Left forelimb (tissue), 1 donor: ENCODE measurements at regions not wholly inside any gene's neighbourhood (a gene's known extent, or its start where the extent isn't known, plus 50 kb on each side); places are given as distances from the start of the nearest gene placed in this dataset.

Experiments used
- DNase-seq: peaks from one replicate; pipeline ENCODE4 v3.0.0-alpha.2; 2018; ENCODE audit warnings: low spot score

DNA sequence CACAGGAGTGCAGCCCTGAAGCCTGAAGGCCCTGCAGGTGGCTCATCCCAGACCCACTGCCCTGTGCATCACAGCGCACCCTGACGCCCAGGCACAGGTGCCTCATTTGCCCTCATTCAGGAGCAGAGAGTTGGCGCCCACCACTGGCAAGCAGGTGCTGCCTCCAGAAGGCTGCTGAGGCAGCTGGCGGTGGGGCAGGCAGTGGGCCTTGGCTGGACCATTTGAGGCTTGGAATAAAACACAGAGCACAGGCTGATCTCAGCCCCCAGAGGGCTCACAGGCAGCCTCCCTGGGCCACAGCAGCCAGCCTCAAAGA is 1151.9 kb downstream of the BRD1 start:
- no peak for DNase-seq

- DNase-seq, result no peak
Measured at GRCh38 chr22:48675141-48675829, 1152.4 kb downstream of the BRD1 start.

- no peak for DNase-seq
Measured at GRCh38 chr22:48673806-48674500, 1153.7 kb downstream of the BRD1 start.

DNA sequence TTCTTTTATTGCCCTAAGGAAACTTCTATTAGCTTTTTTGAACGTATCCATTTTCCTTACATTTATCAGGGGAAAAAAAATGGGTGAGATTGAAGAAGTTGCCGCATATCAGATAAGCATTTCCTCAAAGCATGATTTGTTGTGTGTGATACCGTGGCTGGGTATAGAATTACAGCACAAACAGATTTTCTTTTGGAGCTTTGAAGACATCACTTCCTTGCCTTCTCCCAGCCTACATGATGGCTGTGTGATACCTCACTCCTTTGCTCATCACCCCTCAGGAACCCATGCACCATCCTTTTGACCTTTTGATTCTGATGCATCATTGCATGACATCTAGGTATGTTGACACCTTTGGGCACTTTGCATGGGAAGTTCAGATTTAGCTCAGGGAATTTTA is 1155.3 kb downstream of the BRD1 start:
- DNase-seq, result no peak

- no peak for DNase-seq
Measured at GRCh38 chr22:48670731-48671130, 1156.9 kb downstream of the BRD1 start.

GRCh38 chr22:48669986-48670716 is 1157.5 kb downstream of the BRD1 start:
- DNase-seq, result no peak

GRCh38 chr22:48669226-48669625 is 1158.4 kb downstream of the BRD1 start:
- DNase-seq, result no peak

DNA sequence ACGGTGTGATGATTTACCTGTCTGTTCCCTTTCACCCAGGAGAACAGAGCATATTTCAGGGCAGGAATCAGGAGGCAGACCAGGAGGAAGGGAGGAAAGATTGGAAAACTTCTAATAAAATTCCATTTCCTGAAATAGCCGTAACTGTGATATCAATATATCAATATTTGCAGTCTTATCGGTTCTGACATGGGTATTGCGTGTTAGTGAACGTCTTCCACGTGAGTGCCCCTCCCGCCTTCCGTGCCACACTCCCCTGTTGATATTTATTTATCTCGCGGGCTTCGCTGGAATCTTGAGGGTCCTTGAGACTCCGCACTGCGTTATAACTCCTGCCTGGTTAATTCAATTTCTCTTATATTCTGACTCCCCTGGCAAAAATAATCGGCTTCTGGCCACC is 1160.4 kb downstream of the BRD1 start:
- no peak for DNase-seq

- DNase-seq, result no peak
Measured at GRCh38 chr22:48666620-48667019, 1161.1 kb downstream of the BRD1 start.

DNA sequence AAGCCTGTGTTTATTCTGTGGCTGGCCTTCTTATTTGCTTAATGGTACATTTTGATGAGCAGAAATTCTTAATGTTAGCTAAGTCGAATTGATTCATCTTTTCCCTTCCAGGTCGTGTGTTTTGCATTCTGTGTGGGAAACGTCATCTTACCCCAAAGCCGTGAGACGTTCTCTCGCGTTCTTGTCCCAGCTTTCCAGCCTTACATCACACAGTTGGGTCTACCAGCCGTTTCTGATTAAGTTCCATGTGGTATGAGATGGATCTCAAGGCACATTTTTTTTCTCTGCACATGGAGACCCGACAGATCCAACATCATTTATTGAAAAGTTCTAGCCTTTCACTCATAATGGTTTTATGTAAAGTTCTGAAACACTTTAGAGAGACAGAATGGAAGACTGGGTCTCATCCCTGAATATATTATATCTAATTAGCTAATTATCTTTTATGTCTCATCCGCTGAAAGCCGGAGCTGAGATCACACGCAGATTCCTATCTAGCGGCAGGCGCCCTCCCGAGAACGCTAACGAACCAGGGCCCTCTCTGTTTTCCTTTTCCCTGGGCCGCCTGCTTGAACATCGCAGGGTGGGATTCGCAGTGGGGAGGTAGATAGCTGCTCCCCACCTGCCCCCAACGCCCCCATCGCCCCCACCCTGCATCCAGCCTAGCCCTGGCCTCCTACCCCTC is 1162.2 kb downstream of the BRD1 start:
- DNase-seq, result no peak

DNA sequence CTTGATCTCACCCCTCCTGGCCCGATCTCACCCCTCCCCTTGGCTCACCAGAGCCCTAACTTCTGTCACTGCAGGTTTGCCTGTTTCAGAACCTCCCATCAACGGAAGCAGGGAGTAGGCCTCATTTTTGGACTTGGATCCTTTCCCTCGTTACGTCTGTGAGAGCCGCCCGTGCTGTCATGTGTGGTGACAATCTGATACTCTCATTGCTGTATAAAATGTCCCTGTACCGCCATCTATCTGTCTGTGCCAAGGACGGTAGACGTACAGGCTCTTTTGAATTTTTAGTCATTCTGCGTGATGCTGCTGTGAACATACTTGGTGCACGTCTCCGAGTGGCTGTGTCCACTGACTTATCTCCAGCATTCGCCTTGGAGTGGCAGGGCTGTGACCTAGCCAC is 1163.1 kb downstream of the BRD1 start:
- DNase-seq, result no peak

DNA sequence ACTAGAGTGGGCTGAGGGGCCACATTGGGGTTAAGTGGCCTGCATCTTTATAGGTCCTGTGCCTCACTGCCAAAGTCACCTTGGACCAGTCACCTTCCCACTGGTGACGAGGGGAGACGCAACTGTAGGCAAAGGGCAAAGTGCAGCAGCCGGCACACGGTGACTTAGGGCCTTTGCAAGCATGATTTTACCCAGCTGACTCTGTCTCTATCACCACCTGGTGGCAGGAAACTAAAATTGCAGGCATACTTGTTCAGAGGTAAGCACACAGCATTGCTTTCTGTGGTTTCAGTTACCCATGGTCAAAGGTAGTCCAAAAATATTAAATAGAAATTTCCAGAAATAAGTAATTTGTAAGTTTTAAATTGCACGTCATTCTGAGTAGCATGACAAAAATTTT is 1164.4 kb downstream of the BRD1 start:
- DNase-seq, result no peak

DNA sequence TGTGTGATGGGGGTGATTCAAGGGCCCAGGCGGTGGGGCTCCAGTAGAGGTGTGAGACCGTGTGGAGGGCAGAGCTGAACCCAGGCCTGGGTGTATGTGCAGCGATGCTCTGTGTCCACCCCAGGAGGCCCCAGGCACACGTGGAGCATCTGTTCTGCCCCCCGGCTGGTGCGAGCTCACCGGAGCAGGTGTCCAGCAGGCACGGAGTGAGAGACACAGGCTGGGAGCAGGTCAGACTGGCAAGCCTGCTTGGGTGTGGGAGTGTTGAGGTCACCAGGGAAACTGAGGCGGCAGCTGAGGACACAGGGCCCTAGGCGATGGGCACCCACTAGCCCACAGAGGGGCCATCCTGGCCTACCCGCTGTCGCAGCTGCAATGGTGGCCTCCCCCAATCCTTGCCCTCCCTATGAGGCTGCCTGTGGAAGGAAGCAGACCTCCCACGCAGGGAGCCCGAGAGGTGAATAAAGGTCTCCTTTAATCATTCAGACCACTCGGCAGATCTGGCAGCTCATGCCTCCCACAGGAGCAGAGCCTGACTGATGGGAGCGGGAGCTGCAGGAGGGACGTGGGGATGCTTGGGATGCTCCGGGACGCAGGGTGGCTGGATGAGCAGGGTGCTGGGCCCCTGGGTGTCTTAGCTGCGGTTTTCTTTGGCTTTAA is 1165.1 kb downstream of the BRD1 start:
- DNase-seq, result no peak

- no peak for DNase-seq
Measured at GRCh38 chr22:48661984-48662383, 1165.7 kb downstream of the BRD1 start.

GRCh38 chr22:48660790-48661740 is 1166.6 kb downstream of the BRD1 start:
- no peak for DNase-seq

DNA sequence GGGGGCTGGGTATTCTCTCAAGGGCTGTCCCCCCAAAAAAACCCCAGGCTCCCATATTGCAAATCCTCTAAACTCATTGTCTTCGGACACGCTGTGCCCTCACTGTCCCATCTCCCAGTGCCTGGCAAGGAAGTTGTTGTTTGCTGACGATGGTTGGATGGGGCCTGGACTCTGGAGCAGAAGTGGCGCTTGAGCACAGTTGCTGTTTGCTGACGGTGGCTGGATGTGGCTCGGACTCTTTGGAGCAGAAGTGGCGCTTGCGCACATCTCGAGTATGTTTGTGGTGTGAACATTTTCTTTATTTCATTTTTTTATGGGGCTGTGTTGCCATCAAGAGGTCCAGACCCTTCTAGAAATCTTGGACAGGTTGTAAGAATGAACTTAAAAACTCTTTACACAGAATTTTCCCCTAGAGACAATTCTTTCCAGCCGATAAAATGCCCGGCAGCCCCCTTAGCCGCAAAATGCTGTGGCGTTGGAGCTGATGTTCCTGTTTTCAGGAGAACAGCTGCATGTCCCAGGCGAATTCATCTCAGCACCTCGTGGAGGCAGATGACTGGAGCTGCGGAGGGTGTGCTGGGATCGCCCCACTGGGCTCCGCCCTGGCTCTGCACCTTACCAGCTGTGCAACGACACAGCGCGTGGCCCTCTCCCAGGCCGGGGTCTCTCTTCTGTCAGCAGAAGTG is 1167.4 kb downstream of the BRD1 start:
- no peak for DNase-seq

DNA sequence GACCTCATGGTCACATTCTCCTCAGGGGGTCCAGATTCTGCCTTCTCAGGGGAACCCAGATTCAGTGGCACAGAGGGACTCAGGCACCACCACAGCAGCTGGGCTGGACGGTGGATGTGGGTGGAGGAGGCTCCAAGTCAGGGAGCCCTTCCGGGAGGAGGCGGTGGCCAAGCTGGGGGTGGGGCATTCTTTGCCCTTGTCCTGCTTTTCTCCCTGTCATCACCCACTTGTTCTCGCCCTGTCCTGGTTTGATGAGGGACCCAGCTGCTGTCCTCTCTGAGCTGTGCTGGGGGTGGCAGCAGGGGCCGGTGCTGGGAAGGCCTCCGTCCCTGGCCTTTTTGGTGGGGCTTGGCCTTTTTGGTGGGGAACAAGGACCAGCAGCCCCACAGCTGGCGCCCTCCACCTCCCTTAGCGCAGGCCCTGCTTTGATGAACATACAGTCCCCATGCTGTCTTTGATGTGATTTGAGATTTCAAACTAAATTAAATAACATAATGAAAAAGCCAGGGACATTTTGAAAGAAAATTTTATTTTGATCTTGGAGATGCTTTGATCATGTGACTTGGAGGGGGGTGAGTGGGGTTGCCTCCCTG is 1168.2 kb downstream of the BRD1 start:
- no peak for DNase-seq

DNA sequence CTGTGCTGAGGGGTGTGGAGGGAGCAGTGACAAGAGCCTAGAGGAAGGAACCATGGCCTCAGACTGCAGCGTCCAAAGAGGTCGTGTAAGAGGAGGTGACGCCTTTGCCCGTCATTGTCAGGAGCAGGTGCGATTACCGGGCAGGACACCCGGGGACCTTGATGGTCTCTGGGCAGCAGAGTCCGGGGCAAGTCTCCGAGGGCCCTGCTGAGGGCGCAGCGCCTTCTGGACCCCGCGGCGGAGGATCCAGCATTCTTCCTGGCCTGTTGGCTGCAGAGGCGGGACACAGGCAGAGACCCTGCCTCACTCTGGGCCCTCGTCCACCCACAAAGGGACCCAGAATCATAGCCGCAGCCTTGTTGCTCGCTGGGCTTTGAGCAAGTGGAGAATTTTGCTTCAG is 1168.8 kb downstream of the BRD1 start:
- DNase-seq, result no peak

- DNase-seq, result no peak
Measured at GRCh38 chr22:48658246-48658645, 1169.4 kb downstream of the BRD1 start.

- no peak for DNase-seq
Measured at GRCh38 chr22:48654492-48654891, 1173.2 kb downstream of the BRD1 start.
